GF-D8 (cell line): ENCODE measurements at regions not wholly inside any gene's neighbourhood (a gene's known extent, or its start where the extent isn't known, plus 50 kb on each side); places are given as distances from the start of the nearest gene placed in this dataset.

Experiments used
- DNase-seq: peaks from one replicate; lab custom pipeline; 2025; lab: John Stamatoyannopoulos, UW

- no peak for DNase-seq
These were observed 275.9 kb upstream of the WWC1 start for GRCh38 chr5:168015506-168015905.

GRCh38 chr5:168017313-168017712, 274.1 kb upstream of the WWC1 start:
- DNase-seq: no peak

- no peak for DNase-seq
These were observed 272.3 kb upstream of the WWC1 start for GRCh38 chr5:168019143-168019542.

- no peak for DNase-seq
These were observed 270.7 kb upstream of the WWC1 start for GRCh38 chr5:168020542-168021294.

GRCh38 chr5:168022446-168023169, 268.8 kb upstream of the WWC1 start:
- DNase-seq: no peak

- no peak for DNase-seq
These were observed 268.3 kb upstream of the WWC1 start for GRCh38 chr5:168023191-168023590.

GRCh38 chr5:168024306-168024705, 267.1 kb upstream of the WWC1 start:
- DNase-seq: no peak

GRCh38 chr5:168027007-168027406, 264.4 kb upstream of the WWC1 start:
- DNase-seq: no peak

GRCh38 chr5:168030912-168031311, 260.5 kb upstream of the WWC1 start:
- no peak for DNase-seq

- no peak for DNase-seq
These were observed 259.8 kb upstream of the WWC1 start for GRCh38 chr5:168031614-168032013.

- no peak for DNase-seq
These were observed 252.4 kb upstream of the WWC1 start for GRCh38 chr5:168039039-168039438.

GRCh38 chr5:168039566-168040248, 251.7 kb upstream of the WWC1 start:
- DNase-seq: no peak

GRCh38 chr5:168041583-168041982, 249.9 kb upstream of the WWC1 start:
- no peak for DNase-seq

- no peak for DNase-seq
These were observed 249.0 kb upstream of the WWC1 start for GRCh38 chr5:168042284-168043068.

- DNase-seq: no peak
These were observed 245.3 kb upstream of the WWC1 start for GRCh38 chr5:168046163-168046562.

- DNase-seq: no peak
These were observed 244.3 kb upstream of the WWC1 start for GRCh38 chr5:168047043-168047668.

- DNase-seq: no peak
These were observed 243.8 kb upstream of the WWC1 start for GRCh38 chr5:168047669-168048111.

- DNase-seq: no peak
These were observed 243.0 kb upstream of the WWC1 start for GRCh38 chr5:168048486-168048885.

GRCh38 chr5:168052686-168053085, 238.8 kb upstream of the WWC1 start:
- DNase-seq: no peak

GRCh38 chr5:168054091-168054490, 237.4 kb upstream of the WWC1 start:
- no peak for DNase-seq

- DNase-seq: no peak
These were observed 236.2 kb upstream of the WWC1 start for GRCh38 chr5:168055141-168055683.
